Endothelial cell of umbilical vein (primary cell): ENCODE measurements at regions not wholly inside any gene's neighbourhood (a gene's known extent, or its start where the extent isn't known, plus 50 kb on each side); places are given as distances from the start of the nearest gene placed in this dataset.

Experiments used
- BruUV-seq: library from RNA; stranded (reverse); fragments of 400-500 nt; replicated peaks from 2 replicates; lab custom pipeline; 2021; lab: Mats Ljungman, UMichigan
- CTCF ChIA-PET: fragments of 300-600, 350-600 bp; sonication (Branson Sonifier 250); formaldehyde crosslinking; loops from one replicate; lab custom pipeline; 2021; ENCODE audit warnings: antibody characterized with exemption, inconsistent platforms; lab: Charles Lee
- POLR2A ChIA-PET: fragments of 300-600, 350-600 bp; sonication (Branson Sonifier 250); formaldehyde crosslinking; loops from one replicate; lab custom pipeline; 2021; ENCODE audit warnings: antibody characterized with exemption, inconsistent platforms; lab: Charles Lee
- DNase-seq: peaks from one replicate; pipeline ENCODE4 v3.0.0-alpha.2; 2011; ENCODE audit warnings: low read depth, low spot score
- FAIRE-seq: peaks from 2 replicates; lab custom pipeline; 2011; peaks lifted over from hg19 to GRCh38; lab: Jason Lieb, UNC
- H2AFZ ChIP-seq: 2 replicates; pipeline ENCODE4 v1.6.0; 2012; ENCODE audit warnings: low read depth, low read length, control low read depth, inconsistent platforms
- H3K27ac ChIP-seq: 2 replicates; pipeline ENCODE4 v1.5.1; 2011; ENCODE audit warnings: low read depth, mild to moderate bottlenecking, control low read depth, low read length, moderate library complexity; ENCODE audit not compliant: insufficient read depth
- H3K27me3 ChIP-seq, 2 experiments: 2 replicates each; pipeline versions ENCODE4 v1.6.0 to v1.6.1; 2011; ENCODE audit warnings: low read length in 2 of 2, mixed read lengths in 1 of 2; ENCODE audit not compliant: control insufficient read depth in 2 of 2, insufficient read depth in 2 of 2
- H3K36me3 ChIP-seq, 2 experiments: 2 replicates in 1 of 2; 3 replicates in 1 of 2; pipeline ENCODE4 v1.5.1; 2011; ENCODE audit warnings: low read length in 2 of 2, mild to moderate bottlenecking in 1 of 2, moderate library complexity in 1 of 2; ENCODE audit not compliant: control insufficient read depth in 2 of 2, insufficient read depth in 2 of 2; ENCODE audit errors: extremely low read depth in 1 of 2
- H3K4me1 ChIP-seq: 3 replicates; pipeline ENCODE4 v1.5.1; 2011; ENCODE audit warnings: mild to moderate bottlenecking, low read length; ENCODE audit not compliant: control insufficient read depth, insufficient read depth; ENCODE audit errors: extremely low read depth
- H3K4me2 ChIP-seq: 2 replicates; pipeline ENCODE4 v1.6.1; 2011; ENCODE audit warnings: low read length, control low read depth, mixed read lengths; ENCODE audit not compliant: insufficient read depth
- H3K4me3 ChIP-seq, 3 experiments: fragments of 200-600 bp in 1 of 3; sonication (generic), shearing (Covaris generic) in 1 of 3; replicated peaks in 1 of 3; 2 replicates each; pipeline ENCODE4 v1.5.1; 2011 to 2016; ENCODE audit warnings: control low read depth in 3 of 3, low read length in 3 of 3, mild to moderate bottlenecking in 2 of 3, inconsistent platforms in 1 of 3, low read depth in 1 of 3, moderate library complexity in 1 of 3; ENCODE audit not compliant: insufficient read depth in 1 of 3
- H3K79me2 ChIP-seq: 2 replicates; pipeline ENCODE4 v1.6.0; 2012; ENCODE audit warnings: low read length, inconsistent platforms; ENCODE audit not compliant: control insufficient read depth, insufficient read depth
- H3K9ac ChIP-seq: replicated peaks from 2 replicates; pipeline ENCODE3; 2011; ENCODE audit warnings: low read length, control low read depth; ENCODE audit not compliant: insufficient read depth; ENCODE audit errors: extremely low read depth
- H3K9me1 ChIP-seq: replicated peaks from 3 replicates; pipeline ENCODE4 v1.6.0; 2011; ENCODE audit warnings: mild to moderate bottlenecking, low read length; ENCODE audit not compliant: control insufficient read depth, insufficient read depth; ENCODE audit errors: extremely low read depth
- H3K9me3 ChIP-seq: replicated peaks from 2 replicates; pipeline ENCODE4 v1.5.1; 2012; ENCODE audit warnings: low read length, inconsistent platforms; ENCODE audit not compliant: control insufficient read depth, insufficient read depth
- H4K20me1 ChIP-seq: replicated peaks from 2 replicates; pipeline ENCODE3; 2011; ENCODE audit warnings: mild to moderate bottlenecking, low read length; ENCODE audit not compliant: control insufficient read depth, insufficient read depth; ENCODE audit errors: extremely low read depth
- EZH2 ChIP-seq: IDR thresholded peaks from 2 replicates; pipeline ENCODE4 v1.6.1; 2012; ENCODE audit warnings: borderline replicate concordance, low read depth, mild to moderate bottlenecking, moderate library complexity, low read length, inconsistent platforms; ENCODE audit not compliant: severe bottlenecking
- FOS ChIP-seq: IDR thresholded peaks from 2 replicates; pipeline ENCODE4 v1.6.1; 2011; ENCODE audit warnings: mild to moderate bottlenecking, low read length, moderate library complexity, borderline replicate concordance; ENCODE audit not compliant: insufficient read depth
- GATA2 ChIP-seq: IDR thresholded peaks from 2 replicates; pipeline ENCODE4 v1.7.0; 2011; ENCODE audit warnings: low read depth, mild to moderate bottlenecking, moderate library complexity, mixed read lengths, low read length; ENCODE audit not compliant: insufficient read length, insufficient read depth
- JUN ChIP-seq: IDR thresholded peaks from 2 replicates; pipeline ENCODE4 v1.6.1; 2011; ENCODE audit warnings: borderline replicate concordance, low read depth; ENCODE audit not compliant: insufficient read length, insufficient read depth
- MYC ChIP-seq: IDR thresholded peaks from one replicate; pipeline ENCODE4 v1.6.1; 2011; ENCODE audit warnings: mild to moderate bottlenecking, low read depth, low read length
- POLR2A ChIP-seq: IDR thresholded peaks from 2 replicates; pipeline ENCODE4 v1.6.1; 2012; ENCODE audit warnings: low read depth, mild to moderate bottlenecking, control low read depth, low read length
- POLR2AphosphoS5 ChIP-seq: IDR thresholded peaks from 2 replicates; pipeline ENCODE4 v1.6.1; 2012; ENCODE audit warnings: low read depth, mild to moderate bottlenecking, control low read depth, low read length, moderate library complexity; ENCODE audit not compliant: insufficient read depth
- dilution Hi-C: fragments of 300-500 bp; cut with MboI; formaldehyde crosslinking; loops from one replicate; pipeline ENCODE4 v1.15.0; 2019; ENCODE audit warnings: low sequenced_read_pairs; ENCODE audit not compliant: extremely low pct_ligation_motif_present
- intact Hi-C: fragments of 100-400 bp; cut with micrococcal nuclease; formaldehyde crosslinking; loops from one replicate; pipeline ENCODE4 v1.10.0; 2022
- TF ChIP-seq, protein P1 (sequence below), 2 donors: IDR thresholded peaks; 1 replicate in 1 of 2; 2 replicates in 1 of 2; pipeline ENCODE4 v1.5.1; 2011; ENCODE audit warnings: low read length in 2 of 2, mild to moderate bottlenecking in 2 of 2, moderate library complexity in 2 of 2, control low read depth in 1 of 2, inconsistent platforms in 1 of 2, low read depth in 1 of 2; ENCODE audit not compliant: insufficient read depth in 1 of 2; ENCODE audit errors: extremely low read depth in 1 of 2
- TF ChIP-seq, protein P2 (sequence below): IDR thresholded peaks from 2 replicates; pipeline ENCODE4 v1.6.1; 2011; ENCODE audit not compliant: insufficient read depth, insufficient read length

DNA sequence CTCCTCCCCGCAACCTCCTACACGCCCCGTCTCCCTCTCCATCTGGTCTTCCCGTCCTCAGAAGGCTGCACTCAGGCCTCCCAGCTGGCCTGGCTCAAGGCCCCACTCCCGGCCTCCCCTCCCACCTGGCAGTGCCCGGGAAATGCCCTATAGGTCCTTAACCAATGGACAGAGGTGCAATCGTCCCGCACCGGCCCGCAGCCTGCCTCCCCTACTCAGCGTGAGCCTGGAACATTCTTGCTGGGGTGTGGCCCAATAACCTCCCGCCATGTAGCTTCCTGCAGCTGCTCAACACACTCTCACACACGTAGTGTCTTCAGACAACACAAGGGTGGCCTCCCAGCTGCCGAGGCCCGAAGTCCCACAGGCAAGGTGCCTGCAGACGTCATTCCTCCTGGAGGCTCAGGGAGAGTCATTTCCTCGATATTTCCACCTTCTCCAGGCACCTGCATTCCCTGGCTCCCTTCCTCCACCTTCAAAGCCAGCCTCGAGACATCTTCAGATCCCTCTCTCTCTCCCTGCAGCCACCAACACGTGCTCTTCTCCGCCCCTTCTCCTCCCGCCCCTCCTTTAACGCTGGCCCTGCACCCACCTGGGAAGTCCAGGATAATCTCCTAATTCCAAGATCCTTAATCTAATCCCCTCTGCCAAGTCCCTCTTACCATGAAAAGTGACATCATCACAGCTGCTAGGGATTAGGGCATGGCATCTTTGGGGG, 56.2 kb downstream of the ADRA2C start:
- no peak overlapping the region for H3K27ac ChIP-seq
- no peaks in the 10 kb centered on the region for H3K79me2 ChIP-seq
- TF ChIP-seq POLR2A = no peak
- TF ChIP-seq, protein P1, sequence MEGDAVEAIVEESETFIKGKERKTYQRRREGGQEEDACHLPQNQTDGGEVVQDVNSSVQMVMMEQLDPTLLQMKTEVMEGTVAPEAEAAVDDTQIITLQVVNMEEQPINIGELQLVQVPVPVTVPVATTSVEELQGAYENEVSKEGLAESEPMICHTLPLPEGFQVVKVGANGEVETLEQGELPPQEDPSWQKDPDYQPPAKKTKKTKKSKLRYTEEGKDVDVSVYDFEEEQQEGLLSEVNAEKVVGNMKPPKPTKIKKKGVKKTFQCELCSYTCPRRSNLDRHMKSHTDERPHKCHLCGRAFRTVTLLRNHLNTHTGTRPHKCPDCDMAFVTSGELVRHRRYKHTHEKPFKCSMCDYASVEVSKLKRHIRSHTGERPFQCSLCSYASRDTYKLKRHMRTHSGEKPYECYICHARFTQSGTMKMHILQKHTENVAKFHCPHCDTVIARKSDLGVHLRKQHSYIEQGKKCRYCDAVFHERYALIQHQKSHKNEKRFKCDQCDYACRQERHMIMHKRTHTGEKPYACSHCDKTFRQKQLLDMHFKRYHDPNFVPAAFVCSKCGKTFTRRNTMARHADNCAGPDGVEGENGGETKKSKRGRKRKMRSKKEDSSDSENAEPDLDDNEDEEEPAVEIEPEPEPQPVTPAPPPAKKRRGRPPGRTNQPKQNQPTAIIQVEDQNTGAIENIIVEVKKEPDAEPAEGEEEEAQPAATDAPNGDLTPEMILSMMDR (IDR thresholded peaks at IDR 0.05; ENCODE audit: extremely low read depth in 1 of 2, insufficient read depth in 1 of 2, low read depth in 1 of 2, low read length in 2 of 2) = no peak
- TF ChIP-seq GATA2 = no peak
- no peak for TF ChIP-seq FOS
- no peak for TF ChIP-seq POLR2AphosphoS5
- TF ChIP-seq, protein P2, sequence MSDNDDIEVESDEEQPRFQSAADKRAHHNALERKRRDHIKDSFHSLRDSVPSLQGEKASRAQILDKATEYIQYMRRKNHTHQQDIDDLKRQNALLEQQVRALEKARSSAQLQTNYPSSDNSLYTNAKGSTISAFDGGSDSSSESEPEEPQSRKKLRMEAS = no peak
- TF ChIP-seq MYC = no peak
- TF ChIP-seq EZH2 = no peak
- no peak for TF ChIP-seq JUN
- no peak overlapping the region for H3K4me3 ChIP-seq
- CTCF ChIA-PET = no interaction called here
- H3K9ac ChIP-seq = no peak overlapping the region
- H3K9me1 ChIP-seq = no peaks in the 10 kb centered on the region
- DNase-seq (no peak), FAIRE-seq (no peak)
- H3K36me3 ChIP-seq = no peaks in the 10 kb centered on the region
- H2AFZ ChIP-seq = no peak overlapping the region
- H3K4me1 ChIP-seq = no peaks in the 10 kb centered on the region
- POLR2A ChIA-PET = no interaction called here
- no peaks in the 10 kb centered on the region for H4K20me1 ChIP-seq
- H3K27me3 ChIP-seq = no peaks in the 10 kb centered on the region
- no TSS peak for BruUV-seq
- H3K4me2 ChIP-seq = no peak overlapping the region
- dilution Hi-C loops (no loop called here), intact Hi-C loops (no loop called here)
- no peaks in the 10 kb centered on the region for H3K9me3 ChIP-seq
